ENCODE measurements at regions not wholly inside any gene's neighbourhood (a gene's known extent, or its start where the extent isn't known, plus 50 kb on each side); places are given as distances from the start of the nearest gene placed in this dataset.

GRCh38 chr10:105785721-105786120, 1144.6 kb downstream of the SORCS3 start:
- no peak for DNase-seq (ENCODE audit: low read depth in 1 of 2, low spot score in 2 of 2)
- Histone ChIP-seq H3K4me2 (ENCODE audit: insufficient read depth in 1 of 2, low read depth in 2 of 2, low read length in 2 of 2) (no peak overlapping the region), H3K56ac (replicated peaks; ENCODE audit: insufficient read length, low read depth, low read length) (no peak overlapping the region), H3K79me1 (ENCODE audit: low read depth, low read length) (no peaks in the 10 kb centered on the region), H2BK120ac (replicated peaks; ENCODE audit: low read depth, low read length) (no peak overlapping the region), H3K36me3 (ENCODE audit: control insufficient read depth in 2 of 4, insufficient read depth in 4 of 4, low read length in 3 of 4) (no peaks in the 10 kb centered on the region), H2BK5ac (ENCODE audit: low read depth, low read length) (no peak overlapping the region), H3K9ac (replicated peaks in 1 of 4; ENCODE audit: extremely low read depth in 1 of 4, low read depth in 3 of 4, low read length in 3 of 4) (no peak overlapping the region), H3K27me3 (replicated peaks in 1 of 4; ENCODE audit: control insufficient read depth in 3 of 4, extremely low read depth in 1 of 4, insufficient read depth in 3 of 4, low read length in 3 of 4) (no peaks in the 10 kb centered on the region), H3K4me1 (replicated peaks in 1 of 4; ENCODE audit: control insufficient read depth in 3 of 4, insufficient read depth in 4 of 4, low read length in 3 of 4) (peaks cover 0 to 2% (median 0%) of the 10 kb centered on the region in 4 experiments; a peak in 1 of 7 replicates), H4K20me1 (replicated peaks in 1 of 2; ENCODE audit: control insufficient read depth in 1 of 2, insufficient read depth in 2 of 2, low read length in 2 of 2) (no peaks in the 10 kb centered on the region), H3K4ac (replicated peaks; ENCODE audit: insufficient read length, low read depth, low read length) (no peak overlapping the region), H2AFZ (ENCODE audit: low read length) (no peak overlapping the region), H2BK20ac (ENCODE audit: low read length) (no peak overlapping the region), H4K91ac (replicated peaks; ENCODE audit: insufficient read length, low read length) (no peak overlapping the region), H2BK15ac (ENCODE audit: low read length) (no peak overlapping the region), H3K18ac (ENCODE audit: extremely low read depth, low read length) (no peak overlapping the region), H2BK12ac (ENCODE audit: low read depth, low read length) (no peak overlapping the region), H3K4me3 (ENCODE audit: extremely low read depth in 1 of 4, insufficient read depth in 2 of 4, low read depth in 3 of 4, low read length in 4 of 4) (no peak overlapping the region), H3K23me2 (ENCODE audit: low read depth, low read length) (no peaks in the 10 kb centered on the region), H3K23ac (ENCODE audit: insufficient read length) (no peak overlapping the region), H3K9me3 (ENCODE audit: insufficient read depth in 2 of 2, low read depth in 1 of 2, low read length in 1 of 2) (no peaks in the 10 kb centered on the region), H3K27ac (ENCODE audit: low read depth, low read length) (no peak overlapping the region), H4K8ac (ENCODE audit: extremely low read depth, insufficient read depth, low read length) (no peak overlapping the region), H2AK5ac (ENCODE audit: low read depth, low read length) (no peak overlapping the region), H3K14ac (ENCODE audit: insufficient read length) (no peak overlapping the region), H3K79me2 (ENCODE audit: control insufficient read depth in 1 of 2, insufficient read depth in 2 of 2, low read length in 2 of 2) (no peaks in the 10 kb centered on the region), H4K5ac (ENCODE audit: insufficient read length, low read depth, low read length) (no peak overlapping the region)
- ChIA-PET POLR2A (ENCODE audit: partially characterized antibody) (no interaction called here), CTCF (ENCODE audit: partially characterized antibody) (no interaction called here)
- TF ChIP-seq CTBP2 (IDR thresholded peaks at IDR 0.05; ENCODE audit: borderline replicate concordance, insufficient read depth, insufficient read length, low read length) = no peak
- no peak for TF ChIP-seq POU5F1 (IDR thresholded peaks at IDR 0.05; ENCODE audit: low read depth, low read length)
- no peak for TF ChIP-seq RXRA (IDR thresholded peaks at IDR 0.05; ENCODE audit: insufficient read depth, low read depth, low read length)
- TF ChIP-seq TAF7 (optimal IDR thresholded peaks at IDR 0.05; ENCODE audit: borderline replicate concordance, low read depth, low read length) = no peak
- TF ChIP-seq E2F6 (IDR thresholded peaks at IDR 0.05) = no peak
- TF ChIP-seq CREB1 (IDR thresholded peaks at IDR 0.05) = no peak
- TF ChIP-seq HDAC2 (IDR thresholded peaks at IDR 0.05; ENCODE audit: borderline replicate concordance in 1 of 2, low read depth in 2 of 2, low read length in 2 of 2) = no peak
- no peak for TF ChIP-seq ASH2L (IDR thresholded peaks at IDR 0.05; ENCODE audit: low read length)
- no peak for TF ChIP-seq SP1 (IDR thresholded peaks at IDR 0.05; ENCODE audit: low read depth, low read length)
- no peak for TF ChIP-seq BCL11A (IDR thresholded peaks at IDR 0.05; ENCODE audit: low read depth in 2 of 2, low read length in 2 of 2)
- no peak for TF ChIP-seq POLR2AphosphoS5 (IDR thresholded peaks at IDR 0.05; ENCODE audit: low read depth, low read length)
- no peak for TF ChIP-seq MAX (IDR thresholded peaks at IDR 0.05)
- TF ChIP-seq RBBP5 (IDR thresholded peaks at IDR 0.05; ENCODE audit: borderline replicate concordance, low read depth, low read length) = no peak
- WGBS, 2 experiments (ENCODE audit: extremely low coverage in 1 of 2, insufficient coverage in 1 of 2, insufficient read length in 1 of 2, insufficient replicate concordance in 2 of 2, low coverage in 1 of 2, low lambda C conversion rate in 2 of 2, missing lambda C conversion rate in 1 of 2) = 61% methylated on average over 3 of the region's 3 CpGs; no CpG with 5 or more reads in 1 of the 2 experiments
- no peak for FAIRE-seq
